ENCODE measurements at regions not wholly inside any gene's neighbourhood (a gene's known extent, or its start where the extent isn't known, plus 50 kb on each side); places are given as distances from the start of the nearest gene placed in this dataset.

DNA sequence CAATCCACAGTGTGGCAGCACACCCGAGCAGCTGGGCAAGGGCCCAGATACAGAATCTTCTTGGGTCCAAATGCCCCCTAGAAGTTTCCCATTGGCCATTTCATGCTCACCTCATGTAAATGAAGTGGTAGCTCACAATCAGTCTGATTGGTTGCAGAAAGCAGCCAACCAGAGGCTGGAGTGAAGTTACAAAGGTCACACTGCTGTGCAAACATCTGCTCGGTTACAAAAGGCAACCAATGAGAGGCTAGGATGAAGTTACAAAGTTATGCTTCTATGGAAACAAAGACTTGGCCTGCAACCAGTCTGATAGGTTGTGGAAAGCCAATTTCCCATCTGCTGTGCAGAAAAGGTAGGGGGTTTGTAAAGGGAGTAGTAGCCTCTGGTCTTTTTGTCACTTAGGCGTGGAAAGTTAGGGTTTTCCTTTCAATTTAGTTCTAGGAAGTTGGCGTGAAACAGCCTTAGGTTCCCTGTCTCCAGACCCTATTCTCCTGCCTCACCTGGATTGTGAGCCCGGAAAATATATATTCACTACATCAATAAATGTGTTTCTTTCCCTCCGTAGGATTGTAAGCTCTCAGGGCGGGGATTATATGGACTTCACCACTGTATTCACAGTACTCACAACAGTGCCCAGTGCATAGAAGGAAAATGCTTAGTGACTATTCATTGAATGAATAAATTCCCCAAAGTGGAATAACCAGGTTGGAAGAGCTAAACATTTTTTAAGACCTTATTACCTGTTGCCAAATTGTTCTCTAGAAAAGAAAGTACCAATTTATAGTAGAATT lies 91.9 kb downstream of the URB2 start:
- TF ChIP-seq, protein P1, sequence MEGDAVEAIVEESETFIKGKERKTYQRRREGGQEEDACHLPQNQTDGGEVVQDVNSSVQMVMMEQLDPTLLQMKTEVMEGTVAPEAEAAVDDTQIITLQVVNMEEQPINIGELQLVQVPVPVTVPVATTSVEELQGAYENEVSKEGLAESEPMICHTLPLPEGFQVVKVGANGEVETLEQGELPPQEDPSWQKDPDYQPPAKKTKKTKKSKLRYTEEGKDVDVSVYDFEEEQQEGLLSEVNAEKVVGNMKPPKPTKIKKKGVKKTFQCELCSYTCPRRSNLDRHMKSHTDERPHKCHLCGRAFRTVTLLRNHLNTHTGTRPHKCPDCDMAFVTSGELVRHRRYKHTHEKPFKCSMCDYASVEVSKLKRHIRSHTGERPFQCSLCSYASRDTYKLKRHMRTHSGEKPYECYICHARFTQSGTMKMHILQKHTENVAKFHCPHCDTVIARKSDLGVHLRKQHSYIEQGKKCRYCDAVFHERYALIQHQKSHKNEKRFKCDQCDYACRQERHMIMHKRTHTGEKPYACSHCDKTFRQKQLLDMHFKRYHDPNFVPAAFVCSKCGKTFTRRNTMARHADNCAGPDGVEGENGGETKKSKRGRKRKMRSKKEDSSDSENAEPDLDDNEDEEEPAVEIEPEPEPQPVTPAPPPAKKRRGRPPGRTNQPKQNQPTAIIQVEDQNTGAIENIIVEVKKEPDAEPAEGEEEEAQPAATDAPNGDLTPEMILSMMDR (IDR thresholded peaks at IDR 0.05): no peak
- TF ChIP-seq EZH2 (IDR thresholded peaks at IDR 0.05; ENCODE audit: borderline replicate concordance, insufficient read depth, low read depth, low read length, poor library complexity, severe bottlenecking): no peak

Data from B cell (primary cell).